ENCODE measurements at regions not wholly inside any gene's neighbourhood (a gene's known extent, or its start where the extent isn't known, plus 50 kb on each side); places are given as distances from the start of the nearest gene placed in this dataset.
A peak's percentile ranks its signal among the peaks of the same experiment; 100 is the strongest.

- no peak for DNase-seq
Measured at GRCh38 chr3:104715972-104716371, 650.7 kb upstream of the ALCAM start.

GRCh38 chr3:104717828-104718196, 648.9 kb upstream of the ALCAM start:
- DNase-seq, result no peak

- DNase-seq, result no peak
Measured at GRCh38 chr3:104723000-104723399, 643.7 kb upstream of the ALCAM start.

- no peak for DNase-seq
Measured at GRCh38 chr3:104731074-104731473, 635.6 kb upstream of the ALCAM start.

GRCh38 chr3:104734627-104735026, 632.1 kb upstream of the ALCAM start:
- no peak for DNase-seq

- DNase-seq, result no peak
Measured at GRCh38 chr3:104735691-104736090, 631.0 kb upstream of the ALCAM start.

- no peak for DNase-seq
Measured at GRCh38 chr3:104738271-104738670, 628.4 kb upstream of the ALCAM start.

GRCh38 chr3:104740874-104741379, 625.8 kb upstream of the ALCAM start:
- no peak for DNase-seq

- DNase-seq, result no peak
Measured at GRCh38 chr3:104742044-104742443, 624.7 kb upstream of the ALCAM start.

- DNase-seq, result no peak
Measured at GRCh38 chr3:104745313-104745712, 621.4 kb upstream of the ALCAM start.

- DNase-seq, result no peak
Measured at GRCh38 chr3:104746056-104746455, 620.7 kb upstream of the ALCAM start.

GRCh38 chr3:104750581-104750980, 616.1 kb upstream of the ALCAM start:
- no peak for DNase-seq

- no peak for DNase-seq
Measured at GRCh38 chr3:104755791-104756190, 610.9 kb upstream of the ALCAM start.

GRCh38 chr3:104763007-104763406, 603.7 kb upstream of the ALCAM start:
- DNase-seq, result no peak

- DNase-seq, result no peak
Measured at GRCh38 chr3:104764496-104764895, 602.2 kb upstream of the ALCAM start.

- DNase-seq, result no peak
Measured at GRCh38 chr3:104768886-104769285, 597.8 kb upstream of the ALCAM start.

GRCh38 chr3:104779324-104779723, 587.4 kb upstream of the ALCAM start:
- no peak for DNase-seq

GRCh38 chr3:104781112-104781511, 585.6 kb upstream of the ALCAM start:
- DNase-seq, result no peak

- DNase-seq, result no peak
Measured at GRCh38 chr3:104785947-104786346, 580.8 kb upstream of the ALCAM start.

- no peak for DNase-seq
Measured at GRCh38 chr3:104787306-104787705, 579.4 kb upstream of the ALCAM start.

GRCh38 chr3:104788807-104789206, 577.9 kb upstream of the ALCAM start:
- no peak for DNase-seq

GRCh38 chr3:104791331-104791730, 575.4 kb upstream of the ALCAM start:
- no peak for DNase-seq

- DNase-seq, result no peak
Measured at GRCh38 chr3:104796556-104796955, 570.2 kb upstream of the ALCAM start.

- peak; percentile 62 for DNase-seq
Measured at GRCh38 chr3:104805042-104805441, 561.7 kb upstream of the ALCAM start.

- peak; percentile 64 for DNase-seq
Measured at GRCh38 chr3:104805508-104805907, 561.2 kb upstream of the ALCAM start.

GRCh38 chr3:104810896-104811295, 555.8 kb upstream of the ALCAM start:
- no peak for DNase-seq
